Osteoblast (primary cell): ENCODE measurements at regions not wholly inside any gene's neighbourhood (a gene's known extent, or its start where the extent isn't known, plus 50 kb on each side); places are given as distances from the start of the nearest gene placed in this dataset.

Experiments
- DNase-seq: peaks from one replicate; pipeline ENCODE4 v3.0.0; 2011; ENCODE audit warnings: low spot score, mixed read lengths; ENCODE audit not compliant: insufficient read length; ENCODE audit errors: missing footprints
- H2AFZ ChIP-seq: 2 replicates; pipeline ENCODE4 v1.6.0; 2011; ENCODE audit warnings: mild to moderate bottlenecking, low read length
- H3K27ac ChIP-seq: 2 replicates; pipeline ENCODE4 v1.5.1; 2011; ENCODE audit warnings: mild to moderate bottlenecking, low read depth, low read length, moderate library complexity
- H3K27me3 ChIP-seq: 2 replicates; pipeline ENCODE4 v1.6.0; 2012; ENCODE audit warnings: mild to moderate bottlenecking, control low read depth, inconsistent platforms, low read length, moderate library complexity; ENCODE audit not compliant: insufficient read depth
- H3K36me3 ChIP-seq: 2 replicates; pipeline ENCODE4 v1.5.1; 2011; ENCODE audit warnings: mild to moderate bottlenecking, low read length, control low read depth, moderate library complexity; ENCODE audit not compliant: insufficient read depth
- H3K4me1 ChIP-seq: 2 replicates; pipeline ENCODE4 v1.5.1; 2011; ENCODE audit warnings: mild to moderate bottlenecking, low read length, control low read depth, moderate library complexity; ENCODE audit not compliant: insufficient read depth
- H3K4me2 ChIP-seq: 2 replicates; pipeline ENCODE4 v1.6.0; 2011; ENCODE audit warnings: mild to moderate bottlenecking, low read length; ENCODE audit not compliant: insufficient read depth
- H3K4me3 ChIP-seq: fragments of 200-600 bp; sonication (generic); 3 replicates; pipeline ENCODE4 v1.5.1; 2012; ENCODE audit warnings: mild to moderate bottlenecking, low read length, inconsistent platforms; ENCODE audit not compliant: insufficient read depth
- H3K79me2 ChIP-seq: 2 replicates; pipeline ENCODE4 v1.6.0; 2012; ENCODE audit warnings: mild to moderate bottlenecking, low read length, control low read depth, inconsistent platforms; ENCODE audit not compliant: insufficient read depth
- H3K9me3 ChIP-seq: 2 replicates; pipeline ENCODE4 v1.5.1; 2011; ENCODE audit warnings: low read depth, low read length, control low read depth
- H4K20me1 ChIP-seq: 2 replicates; pipeline ENCODE4 v1.6.0; 2012; ENCODE audit warnings: mild to moderate bottlenecking, low read length, control low read depth; ENCODE audit not compliant: insufficient read depth
- TF ChIP-seq, protein P1 (sequence below): IDR thresholded peaks from 2 replicates; pipeline ENCODE4 v1.5.1; 2011; ENCODE audit warnings: mild to moderate bottlenecking, low read depth, low read length, moderate library complexity; ENCODE audit errors: extremely low read depth

DNA sequence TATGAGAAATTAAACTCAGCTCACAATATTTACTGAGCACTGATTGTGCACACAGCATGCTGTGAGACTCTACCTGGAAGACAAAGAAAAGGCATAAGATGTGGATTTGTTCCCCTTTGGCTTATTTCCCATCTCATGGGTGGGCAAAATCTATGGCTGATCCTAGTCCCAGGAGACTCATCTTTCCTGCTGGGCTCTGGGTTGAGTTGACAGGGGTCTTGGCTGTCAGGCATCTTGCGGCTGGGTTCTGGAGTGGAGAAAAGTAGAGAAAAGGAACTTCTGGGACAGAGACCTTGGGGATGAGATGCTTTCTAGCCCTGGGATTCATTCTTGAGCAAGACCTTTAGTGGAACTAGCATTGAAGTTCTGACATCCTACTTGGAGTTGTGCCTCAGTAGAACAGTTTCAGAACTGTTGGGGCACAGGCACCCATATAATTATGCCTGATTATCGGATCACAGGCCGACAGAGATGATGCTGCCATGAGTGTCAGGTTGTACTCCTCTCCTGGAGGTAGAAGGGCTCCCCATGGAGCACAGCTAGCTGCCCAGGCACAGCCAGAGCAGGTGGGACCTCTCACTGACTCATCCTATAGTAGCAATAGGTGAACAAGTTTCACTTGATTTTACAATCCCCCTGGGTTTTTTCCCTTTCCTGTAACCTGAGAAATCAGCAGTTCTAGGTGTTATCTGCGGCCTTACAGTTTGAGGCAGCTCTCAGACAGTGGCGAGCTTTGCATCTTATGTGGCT is 260.9 kb downstream of the CYRIA start:
- DNase-seq = no peak
- Histone ChIP-seq H3K4me1 (no peaks in the 10 kb centered on the region), H3K36me3 (no peaks in the 10 kb centered on the region), H3K27me3 (no peaks in the 10 kb centered on the region), H3K4me2 (no peak overlapping the region), H3K27ac (no peak overlapping the region), H4K20me1 (no peaks in the 10 kb centered on the region), H2AFZ (no peak overlapping the region), H3K4me3 (no peak overlapping the region), H3K79me2 (no peaks in the 10 kb centered on the region), H3K9me3 (peaks cover under 1% of the 10 kb centered on the region)
- TF ChIP-seq, protein P1, sequence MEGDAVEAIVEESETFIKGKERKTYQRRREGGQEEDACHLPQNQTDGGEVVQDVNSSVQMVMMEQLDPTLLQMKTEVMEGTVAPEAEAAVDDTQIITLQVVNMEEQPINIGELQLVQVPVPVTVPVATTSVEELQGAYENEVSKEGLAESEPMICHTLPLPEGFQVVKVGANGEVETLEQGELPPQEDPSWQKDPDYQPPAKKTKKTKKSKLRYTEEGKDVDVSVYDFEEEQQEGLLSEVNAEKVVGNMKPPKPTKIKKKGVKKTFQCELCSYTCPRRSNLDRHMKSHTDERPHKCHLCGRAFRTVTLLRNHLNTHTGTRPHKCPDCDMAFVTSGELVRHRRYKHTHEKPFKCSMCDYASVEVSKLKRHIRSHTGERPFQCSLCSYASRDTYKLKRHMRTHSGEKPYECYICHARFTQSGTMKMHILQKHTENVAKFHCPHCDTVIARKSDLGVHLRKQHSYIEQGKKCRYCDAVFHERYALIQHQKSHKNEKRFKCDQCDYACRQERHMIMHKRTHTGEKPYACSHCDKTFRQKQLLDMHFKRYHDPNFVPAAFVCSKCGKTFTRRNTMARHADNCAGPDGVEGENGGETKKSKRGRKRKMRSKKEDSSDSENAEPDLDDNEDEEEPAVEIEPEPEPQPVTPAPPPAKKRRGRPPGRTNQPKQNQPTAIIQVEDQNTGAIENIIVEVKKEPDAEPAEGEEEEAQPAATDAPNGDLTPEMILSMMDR = no peak

DNA sequence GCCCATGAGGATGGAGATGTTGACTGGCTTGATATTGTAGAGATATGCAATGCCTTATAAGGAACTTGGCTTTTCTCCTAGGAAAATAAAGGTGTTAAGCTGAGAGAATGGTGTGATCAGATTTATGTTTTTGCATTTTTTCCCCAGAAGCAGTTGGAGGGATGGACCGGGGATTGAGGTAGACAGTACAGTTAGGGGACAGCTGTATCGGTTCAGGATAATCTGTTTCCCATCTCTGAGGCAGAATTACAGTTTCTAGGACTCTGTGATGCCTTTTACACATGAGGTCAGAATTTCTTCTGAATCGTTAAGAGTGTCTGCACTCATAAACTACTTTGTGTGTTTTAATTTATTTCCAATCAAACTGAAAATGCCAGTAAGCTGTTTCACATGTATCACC is 261.5 kb downstream of the CYRIA start:
- H3K4me1 ChIP-seq = no peaks in the 10 kb centered on the region
- H3K36me3 ChIP-seq = no peaks in the 10 kb centered on the region
- no peak overlapping the region for H3K27ac ChIP-seq
- TF ChIP-seq, protein P1 = no peak
- no peak overlapping the region for H2AFZ ChIP-seq
- no peak overlapping the region for H3K4me3 ChIP-seq
- no peaks in the 10 kb centered on the region for H3K9me3 ChIP-seq
- no peaks in the 10 kb centered on the region for H3K79me2 ChIP-seq
- H4K20me1 ChIP-seq = no peaks in the 10 kb centered on the region
- no peaks in the 10 kb centered on the region for H3K27me3 ChIP-seq
- no peak for DNase-seq
- no peak overlapping the region for H3K4me2 ChIP-seq

GRCh38 chr2:16402891-16403290 is 262.7 kb downstream of the CYRIA start:
- H3K36me3 ChIP-seq = no peaks in the 10 kb centered on the region
- H3K27ac ChIP-seq = no peak overlapping the region
- no peaks in the 10 kb centered on the region for H3K27me3 ChIP-seq
- no peak overlapping the region for H2AFZ ChIP-seq
- TF ChIP-seq, protein P1 = no peak
- H3K79me2 ChIP-seq = no peaks in the 10 kb centered on the region
- no peaks in the 10 kb centered on the region for H4K20me1 ChIP-seq
- no peaks in the 10 kb centered on the region for H3K4me1 ChIP-seq
- no peak for DNase-seq
- H3K9me3 ChIP-seq = no peaks in the 10 kb centered on the region
- H3K4me2 ChIP-seq = no peak overlapping the region
- no peak overlapping the region for H3K4me3 ChIP-seq

DNA sequence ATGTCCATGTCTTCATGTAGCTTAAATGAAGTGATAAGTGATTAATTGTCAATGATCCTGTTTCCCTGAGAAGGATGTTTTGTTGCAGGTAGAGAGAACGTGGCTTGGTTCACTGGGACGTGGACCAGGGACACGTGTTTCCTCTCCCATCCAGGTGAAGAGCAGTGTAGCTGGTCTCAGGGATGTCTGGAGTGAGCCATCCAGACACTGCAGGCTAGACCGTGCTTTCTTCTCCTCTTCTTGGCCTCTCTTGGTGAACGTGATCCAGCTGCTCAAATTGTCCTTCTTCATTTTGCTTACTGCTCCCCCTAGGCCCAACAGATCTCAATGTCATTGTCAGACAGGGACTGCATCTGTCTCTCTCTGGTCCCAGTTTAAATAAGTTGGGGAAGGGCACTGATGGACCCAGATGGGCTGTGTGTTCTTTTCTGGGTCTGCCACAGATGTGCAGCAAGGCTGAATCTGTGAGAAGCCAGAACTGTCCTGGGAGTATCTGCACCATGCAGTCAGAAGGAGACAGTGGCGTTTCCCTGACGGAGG is 263.8 kb downstream of the CYRIA start:
- H2AFZ ChIP-seq = no peak overlapping the region
- H3K27ac ChIP-seq = no peak overlapping the region
- DNase-seq = no peak
- H3K79me2 ChIP-seq = no peaks in the 10 kb centered on the region
- TF ChIP-seq, protein P1 = no peak
- H3K9me3 ChIP-seq = no peaks in the 10 kb centered on the region
- no peaks in the 10 kb centered on the region for H3K4me1 ChIP-seq
- H3K4me3 ChIP-seq = no peak overlapping the region
- no peaks in the 10 kb centered on the region for H3K36me3 ChIP-seq
- H3K27me3 ChIP-seq = no peaks in the 10 kb centered on the region
- H3K4me2 ChIP-seq = no peak overlapping the region
- no peaks in the 10 kb centered on the region for H4K20me1 ChIP-seq
